SIG-M5 treated with dmso at 0.1 percent for 504 hours (cell line): ENCODE measurements at regions not wholly inside any gene's neighbourhood (a gene's known extent, or its start where the extent isn't known, plus 50 kb on each side); places are given as distances from the start of the nearest gene placed in this dataset.
"Not testable (repeated sequence)": the region's sequence is repeated elsewhere in the genome, so short reads cannot be mapped to it uniquely, and the experiment has no call there.

ENCODE experiments used
- DNase-seq: peaks from one replicate; lab custom pipeline; 2025; ENCODE audit not compliant: unreplicated experiment; lab: John Stamatoyannopoulos, UW

DNA sequence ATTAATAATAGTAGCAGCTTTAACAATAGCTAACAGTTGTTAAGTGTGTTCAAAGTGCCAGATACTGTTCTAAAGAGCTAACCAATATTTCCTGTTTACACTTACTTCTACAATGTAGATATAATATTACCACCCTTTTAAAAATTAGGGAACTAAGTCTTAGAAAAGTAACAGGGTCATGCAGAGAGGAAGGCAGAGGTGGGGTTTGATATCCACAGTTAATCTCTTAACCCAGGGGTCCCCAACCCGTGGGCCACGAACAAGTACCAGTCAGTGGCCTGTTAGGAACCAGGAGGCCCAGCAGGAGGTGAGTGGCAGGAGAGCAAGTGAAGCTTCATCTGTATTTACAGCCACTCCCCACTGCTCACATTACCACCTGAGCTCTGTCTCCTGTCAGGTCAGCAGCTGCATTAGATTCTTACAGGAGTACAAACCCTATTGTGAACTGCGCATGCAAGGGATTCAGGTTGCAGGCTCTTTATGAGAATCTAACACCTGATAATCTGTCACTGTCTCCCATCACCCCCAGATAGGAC is 89.1 kb downstream of the ACTL7B start:
- DNase-seq, result no peak

GRCh38 chr9:108765265-108765664 is 90.5 kb downstream of the ACTL7B start:
- DNase-seq, result no peak

- DNase-seq, result no peak
Measured at GRCh38 chr9:108762348-108763055, 93.3 kb downstream of the ACTL7B start.

DNA sequence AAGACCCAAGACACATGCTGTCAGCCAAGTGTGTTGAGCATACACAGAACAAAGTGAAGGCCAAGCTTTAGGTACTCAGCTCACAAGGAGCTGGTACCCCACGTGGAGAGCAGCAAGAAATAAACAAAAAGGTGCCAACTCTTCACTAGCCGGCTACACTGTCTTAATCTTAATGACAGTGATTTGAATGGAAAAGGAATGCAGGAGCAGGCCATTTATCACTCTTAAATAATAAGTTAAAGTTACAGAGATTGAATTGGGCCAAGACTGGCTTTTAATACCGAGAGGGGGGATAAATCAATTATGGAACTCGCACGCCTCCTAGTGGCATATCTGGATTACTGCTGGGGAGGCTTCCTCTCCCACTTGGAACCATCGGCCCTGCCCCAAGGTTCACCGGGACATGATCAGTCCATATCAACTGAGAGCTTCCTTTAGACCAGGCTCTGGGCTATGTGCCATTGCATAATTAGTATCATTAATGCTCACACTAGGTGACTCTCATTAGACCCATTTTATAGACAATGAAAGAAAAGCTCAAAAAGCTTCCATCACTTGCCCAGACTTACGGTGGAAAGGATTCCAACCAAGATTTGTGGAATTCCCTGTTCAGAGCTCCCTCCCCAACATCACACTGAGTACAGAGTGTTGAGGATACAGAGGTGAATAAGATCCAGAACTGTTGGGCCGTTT is 94.0 kb downstream of the ACTL7B start:
- DNase-seq, result peak; percentile 47

DNA sequence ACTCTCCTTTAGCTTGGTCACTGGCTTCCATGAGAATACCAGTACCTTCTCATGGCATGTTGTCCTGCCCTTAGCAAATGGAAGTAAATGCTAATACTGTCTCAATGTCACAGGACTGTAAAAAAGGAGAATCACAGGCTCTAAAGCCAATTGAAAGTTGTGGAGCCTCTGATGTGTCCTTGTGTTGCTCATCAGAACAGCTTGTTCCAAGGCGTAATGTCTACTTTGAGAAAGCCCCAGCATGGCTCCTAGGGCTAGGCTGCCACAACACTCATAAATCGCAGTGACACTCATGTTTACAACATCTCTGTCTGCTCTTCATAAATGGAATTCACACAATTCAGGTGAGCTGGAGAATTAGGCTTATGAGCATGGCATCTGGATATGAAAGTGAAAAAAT is 94.9 kb downstream of the ACTL7B start:
- DNase-seq, result no peak

GRCh38 chr9:108759835-108760234 is 96.0 kb downstream of the ACTL7B start:
- DNase-seq, result no peak

- no peak for DNase-seq
Measured at GRCh38 chr9:108759399-108759798, 96.4 kb downstream of the ACTL7B start.

- DNase-seq, result peak; percentile 28
Measured at GRCh38 chr9:108756746-108757490, 98.9 kb downstream of the ACTL7B start.

- DNase-seq, result no peak
Measured at GRCh38 chr9:108755979-108756378, 99.8 kb downstream of the ACTL7B start.

- DNase-seq, result no peak
Measured at GRCh38 chr9:108751369-108751768, 104.4 kb downstream of the ACTL7B start.

GRCh38 chr9:108750661-108751215 is 105.0 kb downstream of the ACTL7B start:
- DNase-seq, result no peak

GRCh38 chr9:108748776-108749175 is 107.0 kb downstream of the ACTL7B start:
- no peak for DNase-seq

DNA sequence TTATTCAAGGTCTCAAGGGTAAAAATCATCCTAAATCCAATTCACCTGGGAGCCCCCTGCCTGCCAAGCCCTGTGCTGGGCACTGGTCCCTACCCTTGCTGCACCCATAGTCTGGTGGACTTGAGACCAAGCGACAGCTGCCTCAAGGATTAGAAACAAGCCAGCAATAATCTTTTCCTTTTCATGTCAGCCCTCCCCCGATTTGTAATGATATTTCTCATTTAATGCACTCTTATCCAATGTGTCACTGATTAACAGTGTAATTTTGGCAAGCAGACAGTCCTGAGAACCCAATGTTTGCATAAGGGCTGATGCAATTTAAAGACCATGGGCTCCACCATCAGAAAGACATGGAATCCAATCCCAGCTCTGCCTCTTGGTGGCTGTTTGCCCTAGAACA is 108.9 kb downstream of the ACTL7B start:
- DNase-seq, result no peak

DNA sequence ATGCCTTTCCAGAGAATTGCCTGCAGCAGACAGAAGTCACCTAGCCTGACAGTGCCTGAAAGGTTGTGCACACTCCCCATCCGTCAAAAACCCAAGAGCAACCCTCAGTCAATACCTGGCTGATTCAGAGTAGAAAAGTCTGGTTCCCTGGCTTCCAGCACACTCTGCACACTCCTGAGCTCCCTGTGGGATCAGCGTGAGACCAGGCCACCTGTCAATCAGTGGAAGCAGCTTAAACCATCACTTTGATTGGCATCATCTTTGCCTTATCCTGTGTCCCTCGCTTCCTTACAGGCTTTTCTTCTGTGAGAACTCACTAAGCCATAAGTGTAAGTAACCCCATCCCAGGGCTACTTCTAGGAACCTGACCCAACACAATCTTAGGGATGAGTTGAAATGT is 109.8 kb downstream of the ACTL7B start:
- no peak for DNase-seq

DNA sequence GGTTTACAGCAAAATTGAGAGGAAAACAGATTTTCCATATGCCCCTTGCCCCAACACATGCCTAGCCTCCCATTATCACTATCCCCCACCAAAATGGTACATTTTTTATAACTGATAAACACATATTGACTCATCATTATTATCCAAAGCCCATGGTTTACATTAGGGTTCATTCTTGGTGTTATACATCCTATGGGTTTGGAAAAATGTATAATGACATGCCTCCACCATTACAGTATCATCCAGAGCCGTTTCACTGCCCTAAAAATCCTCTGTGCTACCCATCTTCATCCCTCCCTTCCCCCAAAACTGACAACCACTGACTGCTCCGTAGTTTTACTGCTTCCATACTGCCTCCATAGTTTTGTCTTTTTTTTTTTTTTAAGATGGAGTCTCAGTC is 111.1 kb downstream of the ACTL7B start:
- DNase-seq, result no peak

GRCh38 chr9:108743901-108744371 is 111.8 kb downstream of the ACTL7B start:
- DNase-seq, result peak; percentile 24

GRCh38 chr9:108743416-108743815 is 112.4 kb downstream of the ACTL7B start:
- DNase-seq, result no peak

DNA sequence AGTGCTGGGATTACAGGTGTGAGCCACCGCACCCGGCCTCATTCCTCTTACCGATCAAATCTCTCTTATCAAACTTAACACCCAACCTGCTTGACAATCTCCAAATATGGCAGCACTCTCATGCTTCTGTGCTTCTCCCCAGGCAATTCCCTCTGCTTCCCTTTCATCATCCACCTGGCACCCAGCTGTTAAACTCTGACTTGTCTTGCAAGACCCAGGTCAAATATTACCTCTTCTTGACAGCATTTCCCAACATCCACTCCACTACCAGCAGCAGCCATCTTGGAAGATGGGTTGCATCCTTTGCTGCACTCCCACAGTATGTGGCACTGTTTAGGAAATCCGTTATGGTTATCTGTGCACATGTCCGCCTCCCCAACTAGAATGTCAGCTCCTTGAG is 113.6 kb downstream of the ACTL7B start:
- no peak for DNase-seq

DNA sequence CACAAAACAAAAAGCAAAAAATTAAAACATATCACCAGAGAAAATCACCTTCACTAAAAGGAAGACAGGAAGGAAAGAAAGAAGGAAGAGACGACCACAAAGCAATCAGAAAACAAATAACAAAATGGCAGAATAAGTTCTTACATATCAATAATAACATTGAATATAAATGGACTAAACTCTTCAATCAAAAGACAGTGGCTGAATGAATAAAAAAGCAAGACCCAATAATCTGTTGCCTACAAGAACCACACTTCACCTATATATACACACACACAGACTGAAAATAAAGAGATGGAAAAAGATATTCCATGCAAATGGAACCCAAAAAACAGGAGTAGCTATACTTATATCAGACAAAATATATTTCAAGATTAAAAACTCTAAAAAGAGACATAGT is 124.5 kb downstream of the ACTL7B start:
- DNase-seq, result not testable (repeated sequence)

GRCh38 chr9:108727580-108728111 is 128.1 kb downstream of the ACTL7B start:
- DNase-seq, result peak; percentile 44

- DNase-seq, result peak; percentile 83
Measured at GRCh38 chr9:108724652-108725051, 131.1 kb downstream of the ACTL7B start.
